H1 (cell line): ENCODE measurements at regions not wholly inside any gene's neighbourhood (a gene's known extent, or its start where the extent isn't known, plus 50 kb on each side); places are given as distances from the start of the nearest gene placed in this dataset.
A peak's percentile ranks its signal among the peaks of the same experiment; 100 is the strongest.

Source experiments
- CHD2 ChIP-seq: IDR thresholded peaks from 2 replicates; pipeline ENCODE4 v1.6.1; 2012; ENCODE audit warnings: low read length, improper control_type of control experiment
- CTCF ChIP-seq, 3 experiments: IDR thresholded peaks; 1 replicate in 2 of 3; 2 replicates in 1 of 3; pipeline versions ENCODE4 v1.5.1 to v1.6.1; 2011; ENCODE audit warnings: low read length in 3 of 3, mild to moderate bottlenecking in 3 of 3, inconsistent platforms in 2 of 3, low read depth in 1 of 3, moderate library complexity in 1 of 3; ENCODE audit not compliant: insufficient read depth in 1 of 3; ENCODE audit errors: control extremely low read depth in 1 of 3
- HDAC6 ChIP-seq: IDR thresholded peaks from one replicate; pipeline ENCODE4 v1.7.1; 2012; ENCODE audit warnings: low read depth, mild to moderate bottlenecking, inconsistent platforms, low read length, moderate library complexity
- NANOG ChIP-seq: IDR thresholded peaks from 2 replicates; pipeline ENCODE4 v1.6.1; 2011; ENCODE audit warnings: low read length, low read depth, mild to moderate bottlenecking, inconsistent platforms; ENCODE audit not compliant: insufficient read depth, poor library complexity, severe bottlenecking
- PHF8 ChIP-seq: fragments of 200-600 bp; sonication (generic); conservative IDR thresholded peaks from 2 replicates; pipeline ENCODE4 v1.7.1; 2012; ENCODE audit warnings: low read depth, mild to moderate bottlenecking, inconsistent platforms, low read length, moderate library complexity
- POU5F1 ChIP-seq: IDR thresholded peaks from 2 replicates; pipeline ENCODE4 v1.6.1; 2011; ENCODE audit warnings: low read depth, mild to moderate bottlenecking, low read length, moderate library complexity
- RBBP5 ChIP-seq: IDR thresholded peaks from 2 replicates; pipeline ENCODE4 v1.7.1; 2012; ENCODE audit warnings: low read depth, mild to moderate bottlenecking, inconsistent platforms, low read length, moderate library complexity, borderline replicate concordance
- SP1 ChIP-seq: IDR thresholded peaks from 2 replicates; pipeline ENCODE4 v1.6.1; 2011; ENCODE audit warnings: low read depth, low read length
- SRF ChIP-seq: IDR thresholded peaks from 2 replicates; pipeline ENCODE4 v1.6.1; 2011; ENCODE audit warnings: mild to moderate bottlenecking, low read depth, low read length, moderate library complexity
- TAF1 ChIP-seq: IDR thresholded peaks from 2 replicates; pipeline ENCODE4 v1.6.1; 2011; ENCODE audit warnings: mild to moderate bottlenecking, low read depth, low read length
- TBP ChIP-seq: IDR thresholded peaks from 2 replicates; pipeline ENCODE4 v1.6.1; 2011; ENCODE audit warnings: low read depth, low read length, improper control_type of control experiment
- ZNF274 ChIP-seq: IDR thresholded peaks from 2 replicates; pipeline ENCODE4 v1.7.0; 2012; ENCODE audit warnings: low read length, borderline replicate concordance; ENCODE audit errors: extremely low read depth

GRCh38 chr3:182500289-182500688 is 293.0 kb upstream of the ATP11B start (continued):
- no peak for TF ChIP-seq SRF
- no peak for TF ChIP-seq PHF8
- no peak for TF ChIP-seq CTCF (IDR thresholded peaks at IDR 0.05; ENCODE audit: control extremely low read depth in 1 of 3, insufficient read depth in 1 of 3, low read depth in 1 of 3, low read length in 3 of 3)
- TF ChIP-seq TAF1, result 0 out of 2 replicates have a peak, but pooled peaks have one; percentile 21
- TF ChIP-seq CHD2, result no peak
- no peak for TF ChIP-seq TBP
- TF ChIP-seq POU5F1, result 0 out of 2 replicates have a peak, but pooled peaks have one; percentile 15
- peak; percentile 90 for TF ChIP-seq NANOG
- 0 out of 2 replicates have a peak, but pooled peaks have one; percentile 34 for TF ChIP-seq SP1
- TF ChIP-seq RBBP5, result no peak
- no peak for TF ChIP-seq HDAC6
- TF ChIP-seq ZNF274, result no peak
